IMR-90 (cell line): ENCODE measurements at regions not wholly inside any gene's neighbourhood (a gene's known extent, or its start where the extent isn't known, plus 50 kb on each side); places are given as distances from the start of the nearest gene placed in this dataset.

Experiments
- ATAC-seq: fragments of 200-7000 bp; cut with Tn5 transposase; 2 replicates; pipeline ENCODE4 v1.9.1; 2020; ENCODE audit warnings: low read depth, mild to moderate bottlenecking, moderate library complexity
- BruUV-seq: library from RNA; stranded (reverse); fragments of 400-500 nt; replicated peaks from 2 replicates; lab custom pipeline; 2021; lab: Mats Ljungman, UMichigan
- CTCF ChIA-PET: fragments of 300-600 bp; formaldehyde crosslinking; extraction: SDS; loops from one replicate; lab custom pipeline; 2021; ENCODE audit warnings: antibody characterized with exemption; lab: Yijun Ruan, JAX
- POLR2A ChIA-PET: fragments of 300-600 bp; sonication (Branson Sonifier 250); formaldehyde crosslinking; loops from one replicate; lab custom pipeline; 2022; ENCODE audit warnings: antibody characterized with exemption; ENCODE audit not compliant: unreplicated experiment; lab: Charles Lee
- DNase-seq: peaks from one replicate; pipeline ENCODE4 v3.0.0; 2013
- H2AFZ ChIP-seq: replicated peaks from 2 replicates; pipeline ENCODE3; 2013; ENCODE audit warnings: low read length, mild to moderate bottlenecking; ENCODE audit not compliant: poor library complexity
- H2AK5ac ChIP-seq: 2 replicates; pipeline ENCODE4 v1.6.1; 2013; ENCODE audit warnings: low read depth, low read length, inconsistent platforms
- H2AK9ac ChIP-seq: replicated peaks from 2 replicates; pipeline ENCODE3; 2013; ENCODE audit warnings: mild to moderate bottlenecking, low read depth, low read length, moderate library complexity; ENCODE audit not compliant: poor library complexity
- H2BK120ac ChIP-seq: 2 replicates; pipeline ENCODE4 v1.6.1; 2013; ENCODE audit warnings: low read depth, low read length, inconsistent platforms
- H2BK15ac ChIP-seq: 3 replicates; pipeline ENCODE4 v1.6.1; 2013; ENCODE audit warnings: low read depth, low read length, inconsistent platforms
- H2BK20ac ChIP-seq: 2 replicates; pipeline ENCODE4 v1.6.1; 2013; ENCODE audit warnings: low read depth, mild to moderate bottlenecking, inconsistent platforms, low read length, moderate library complexity
- H2BK5ac ChIP-seq: 2 replicates; pipeline ENCODE4 v1.6.1; 2013; ENCODE audit warnings: mild to moderate bottlenecking, low read depth, low read length, inconsistent platforms; ENCODE audit not compliant: poor library complexity, severe bottlenecking
- H3K14ac ChIP-seq: replicated peaks from 2 replicates; pipeline ENCODE4 v1.6.1; 2013; ENCODE audit warnings: low read depth, low read length, inconsistent platforms
- H3K18ac ChIP-seq: 2 replicates; pipeline ENCODE4 v1.6.1; 2013; ENCODE audit warnings: low read depth, low read length, control low read depth
- H3K23ac ChIP-seq: 2 replicates; pipeline ENCODE4 v1.6.1; 2013; ENCODE audit warnings: low read depth, low read length, inconsistent platforms
- H3K27ac ChIP-seq: 2 replicates; pipeline ENCODE4 v1.5.1; 2013; ENCODE audit warnings: mild to moderate bottlenecking, control low read depth, low read length; ENCODE audit not compliant: insufficient read depth
- H3K27me3 ChIP-seq: 2 replicates; pipeline ENCODE4 v1.6.1; 2013; ENCODE audit warnings: low read length; ENCODE audit not compliant: control insufficient read depth, insufficient read depth
- H3K36me3 ChIP-seq: 2 replicates; pipeline ENCODE4 v1.6.1; 2013; ENCODE audit warnings: low read length, mixed read lengths; ENCODE audit not compliant: control insufficient read depth, insufficient read depth
- H3K4ac ChIP-seq: 2 replicates; pipeline ENCODE4 v1.6.1; 2013; ENCODE audit warnings: low read depth, low read length, inconsistent platforms
- H3K4me1 ChIP-seq: 2 replicates; pipeline ENCODE4 v1.6.1; 2013; ENCODE audit warnings: low read length, mixed read lengths; ENCODE audit not compliant: control insufficient read depth, insufficient read depth
- H3K4me2 ChIP-seq: 2 replicates; pipeline ENCODE4 v1.6.1; 2013; ENCODE audit warnings: low read depth, mild to moderate bottlenecking, control low read depth, low read length, moderate library complexity
- H3K4me3 ChIP-seq: 2 replicates; pipeline ENCODE4 v1.5.1; 2013; ENCODE audit warnings: low read depth, mild to moderate bottlenecking, control low read depth, low read length, moderate library complexity; ENCODE audit not compliant: insufficient read depth
- H3K56ac ChIP-seq: 2 replicates; pipeline ENCODE4 v1.6.1; 2013; ENCODE audit warnings: low read length, inconsistent platforms; ENCODE audit not compliant: insufficient read depth; ENCODE audit errors: extremely low read depth
- H3K79me1 ChIP-seq, 2 experiments: 2 replicates each; pipeline ENCODE4 v1.6.1; 2013; ENCODE audit warnings: low read length in 2 of 2, inconsistent platforms in 1 of 2, low read depth in 1 of 2
- H3K9ac ChIP-seq: 2 replicates; pipeline ENCODE4 v1.6.1; 2013; ENCODE audit warnings: low read depth, low read length, control low read depth
- H3K9me1 ChIP-seq: 2 replicates; pipeline ENCODE4 v1.6.1; 2013; ENCODE audit warnings: low read length, inconsistent platforms; ENCODE audit not compliant: insufficient read depth
- H3K9me3 ChIP-seq: 2 replicates; pipeline ENCODE4 v1.6.1; 2013; ENCODE audit warnings: low read length; ENCODE audit not compliant: control insufficient read depth, insufficient read depth
- H4K20me1 ChIP-seq: 2 replicates; pipeline ENCODE4 v1.6.1; 2013; ENCODE audit warnings: low read length, inconsistent platforms; ENCODE audit not compliant: insufficient read depth
- H4K5ac ChIP-seq: 2 replicates; pipeline ENCODE4 v1.6.1; 2013; ENCODE audit warnings: mild to moderate bottlenecking, low read depth, low read length, control low read depth
- H4K8ac ChIP-seq, 2 experiments: 2 replicates each; pipeline ENCODE4 v1.6.1; 2013; ENCODE audit warnings: low read depth in 2 of 2, low read length in 2 of 2, control low read depth in 1 of 2, inconsistent platforms in 1 of 2
- H4K91ac ChIP-seq: 2 replicates; pipeline ENCODE4 v1.6.1; 2013; ENCODE audit warnings: low read depth, low read length, inconsistent platforms; ENCODE audit not compliant: insufficient read depth
- BHLHE40 ChIP-seq: fragments of 150-350 bp; IDR thresholded peaks from 2 replicates; pipeline ENCODE4 v1.6.1; 2016; ENCODE audit warnings: mild to moderate bottlenecking, low read depth, low read length
- CEBPB ChIP-seq: IDR thresholded peaks from 2 replicates; pipeline ENCODE4 v1.6.1; 2012; ENCODE audit warnings: low read depth, low read length, improper control_type of control experiment
- CTCF ChIP-seq: conservative IDR thresholded peaks from 2 replicates; pipeline ENCODE4 v1.5.1; 2012; ENCODE audit warnings: mild to moderate bottlenecking, low read depth, low read length, improper control_type of control experiment
- ELK1 ChIP-seq: fragments of 150-350 bp; IDR thresholded peaks from 2 replicates; pipeline ENCODE4 v1.6.1; 2016; ENCODE audit warnings: low read depth, mild to moderate bottlenecking, low read length, moderate library complexity, borderline replicate concordance
- NFE2L2 ChIP-seq: fragments of 150-350 bp; IDR thresholded peaks from 2 replicates; pipeline ENCODE4 v1.6.1; 2016; ENCODE audit warnings: low read depth, mild to moderate bottlenecking, low read length
- POLR2A ChIP-seq: IDR thresholded peaks from 2 replicates; pipeline ENCODE4 v1.6.1; 2012; ENCODE audit warnings: mild to moderate bottlenecking, low read depth, low read length
- RAD21 ChIP-seq: IDR thresholded peaks from 2 replicates; pipeline ENCODE4 v1.6.1; 2012; ENCODE audit warnings: low read length, improper control_type of control experiment
- RFX5 ChIP-seq: IDR thresholded peaks from 2 replicates; pipeline ENCODE4 v1.8.0; 2012; ENCODE audit warnings: low read depth, mild to moderate bottlenecking, low read length, moderate library complexity
- SMC3 ChIP-seq: fragments of 150-350 bp; IDR thresholded peaks from 2 replicates; pipeline ENCODE4 v1.6.1; 2016; ENCODE audit warnings: low read depth, mild to moderate bottlenecking, antibody characterized with exemption, low read length, moderate library complexity
- WGBS, 2 experiments: methylation state at CpG; one replicate each; pipeline versions ENCODE4 v1.1.5 to v1.1.7; 2013; ENCODE audit warnings: missing lambda C conversion rate in 2 of 2; ENCODE audit not compliant: insufficient read length in 1 of 2; ENCODE audit errors: extremely low coverage in 2 of 2; 5-methylcytosine and 5-hydroxymethylcytosine counted together
- dilution Hi-C: fragments of 300-500 bp; cut with HindIII; formaldehyde crosslinking; loops from one replicate; pipeline ENCODE4 v1.14.3; 2018; ENCODE audit warnings: low sequenced_read_pairs; ENCODE audit not compliant: unreplicated experiment
- in situ Hi-C: fragments of 300-500 bp; cut with MboI; formaldehyde crosslinking; loops from 3 replicates; pipeline ENCODE4 v1.14.3; 2019; ENCODE audit warnings: low sequenced_read_pairs, inconsistent platforms, mixed read lengths
- intact Hi-C: fragments of 100-400 bp; cut with micrococcal nuclease; formaldehyde crosslinking; loops from 2 replicates; pipeline ENCODE4 v1.10.0; 2022

GRCh38 chr4:101682946-101683345 lies 107.6 kb upstream of the BANK1 start:
- Histone ChIP-seq H3K79me1 (no peaks in the 10 kb centered on the region), H3K4me2 (no peak overlapping the region), H3K23ac (no peak overlapping the region), H3K27me3 (no peaks in the 10 kb centered on the region), H3K4me3 (no peak overlapping the region), H3K14ac (no peak overlapping the region), H3K18ac (no peak overlapping the region), H2AK5ac (no peak overlapping the region), H3K36me3 (no peaks in the 10 kb centered on the region), H2BK120ac (no peak overlapping the region), H3K4ac (no peak overlapping the region), H2AK9ac (no peak overlapping the region), H4K20me1 (no peaks in the 10 kb centered on the region), H2BK5ac (no peak overlapping the region), H4K91ac (no peak overlapping the region), H2BK20ac (no peak overlapping the region), H2AFZ (no peak overlapping the region), H4K8ac (no peak overlapping the region), H3K9me3 (no peaks in the 10 kb centered on the region), H3K56ac (no peak overlapping the region), H3K9me1 (no peaks in the 10 kb centered on the region), H3K27ac (no peak overlapping the region), H3K4me1 (no peaks in the 10 kb centered on the region), H3K9ac (no peak overlapping the region), H2BK15ac (no peak overlapping the region), H4K5ac (no peak overlapping the region)
- ChIA-PET POLR2A (no interaction called here), CTCF (no interaction called here)
- ATAC-seq (no peak), DNase-seq (no peak)
- no CpG with 5 or more reads among the region's 3 CpGs for WGBS, 2 experiments
- in situ Hi-C loops (no loop called here), intact Hi-C loops (no loop called here), dilution Hi-C loops (no loop called here)
- TF ChIP-seq CEBPB (no peak), POLR2A (no peak), ELK1 (no peak), CTCF (no peak), SMC3 (no peak), RFX5 (no peak), RAD21 (no peak), BHLHE40 (no peak), NFE2L2 (no peak)
- no TSS peak for BruUV-seq
